GM12872 (cell line): ENCODE measurements at regions not wholly inside any gene's neighbourhood (a gene's known extent, or its start where the extent isn't known, plus 50 kb on each side); places are given as distances from the start of the nearest gene placed in this dataset.

Source experiments
- TF ChIP-seq, protein P1 (sequence below): IDR thresholded peaks from 3 replicates; pipeline ENCODE4 v1.5.1; 2011; ENCODE audit warnings: low read depth, mild to moderate bottlenecking, low read length, moderate library complexity; ENCODE audit not compliant: insufficient read depth

DNA sequence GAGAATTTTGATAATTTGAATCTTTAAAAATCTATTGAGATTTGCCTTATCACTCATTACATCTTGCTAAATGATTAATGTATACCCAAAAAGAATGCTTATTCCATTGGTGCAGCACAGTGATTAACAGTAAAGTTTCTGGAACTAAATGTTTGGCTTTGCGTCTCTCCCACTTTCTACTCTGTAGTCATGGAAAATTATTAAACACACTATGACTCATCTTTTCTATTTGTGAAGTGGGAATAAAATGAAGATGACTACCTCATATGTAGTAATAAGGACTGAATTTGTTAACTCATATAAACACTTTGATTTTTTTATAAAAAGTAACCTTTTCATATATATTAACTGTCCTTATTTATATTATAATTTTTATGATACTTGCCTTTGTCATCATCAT, 118.1 kb downstream of the RERGL start:
- TF ChIP-seq, protein P1, sequence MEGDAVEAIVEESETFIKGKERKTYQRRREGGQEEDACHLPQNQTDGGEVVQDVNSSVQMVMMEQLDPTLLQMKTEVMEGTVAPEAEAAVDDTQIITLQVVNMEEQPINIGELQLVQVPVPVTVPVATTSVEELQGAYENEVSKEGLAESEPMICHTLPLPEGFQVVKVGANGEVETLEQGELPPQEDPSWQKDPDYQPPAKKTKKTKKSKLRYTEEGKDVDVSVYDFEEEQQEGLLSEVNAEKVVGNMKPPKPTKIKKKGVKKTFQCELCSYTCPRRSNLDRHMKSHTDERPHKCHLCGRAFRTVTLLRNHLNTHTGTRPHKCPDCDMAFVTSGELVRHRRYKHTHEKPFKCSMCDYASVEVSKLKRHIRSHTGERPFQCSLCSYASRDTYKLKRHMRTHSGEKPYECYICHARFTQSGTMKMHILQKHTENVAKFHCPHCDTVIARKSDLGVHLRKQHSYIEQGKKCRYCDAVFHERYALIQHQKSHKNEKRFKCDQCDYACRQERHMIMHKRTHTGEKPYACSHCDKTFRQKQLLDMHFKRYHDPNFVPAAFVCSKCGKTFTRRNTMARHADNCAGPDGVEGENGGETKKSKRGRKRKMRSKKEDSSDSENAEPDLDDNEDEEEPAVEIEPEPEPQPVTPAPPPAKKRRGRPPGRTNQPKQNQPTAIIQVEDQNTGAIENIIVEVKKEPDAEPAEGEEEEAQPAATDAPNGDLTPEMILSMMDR, result no peak

DNA sequence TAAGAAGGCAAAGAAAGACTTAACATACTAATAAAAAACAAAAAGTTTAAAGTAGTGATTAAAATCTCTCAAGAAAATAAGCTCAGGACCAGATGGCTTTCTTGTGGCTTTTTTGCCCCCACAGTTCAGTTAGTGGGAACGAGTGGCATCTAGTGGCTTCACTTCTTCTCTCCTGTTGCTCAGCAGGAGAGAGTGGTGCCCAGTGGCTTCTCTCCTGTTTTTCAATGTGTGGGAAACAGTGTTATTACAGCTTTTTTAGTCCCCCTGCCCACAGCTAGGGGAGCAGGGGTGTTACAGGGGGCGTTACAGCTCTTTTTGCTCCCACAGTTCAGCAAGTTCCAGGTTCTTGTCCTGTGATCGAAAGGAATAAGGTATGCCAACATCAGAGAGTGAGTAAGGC, 135.2 kb downstream of the RERGL start:
- TF ChIP-seq, protein P1, result no peak

DNA sequence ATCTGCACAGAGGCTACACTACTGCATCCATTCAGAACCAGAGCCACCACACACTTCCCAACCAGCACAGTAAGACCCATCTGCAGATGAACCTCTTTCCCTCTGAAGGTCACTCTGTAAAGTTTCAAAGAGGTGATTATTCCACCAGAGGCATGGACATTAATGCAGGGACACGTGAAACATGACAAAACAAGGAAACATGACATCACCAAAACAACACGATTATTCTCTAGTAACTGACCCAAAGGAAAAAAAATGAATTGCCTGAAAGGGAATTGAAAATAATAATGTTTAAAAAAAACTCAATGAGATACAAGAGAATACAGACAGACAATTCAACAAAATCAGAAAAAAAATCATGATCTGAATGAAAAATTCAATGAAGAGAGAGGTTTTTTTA, 139.1 kb downstream of the RERGL start:
- TF ChIP-seq, protein P1, result no peak

DNA sequence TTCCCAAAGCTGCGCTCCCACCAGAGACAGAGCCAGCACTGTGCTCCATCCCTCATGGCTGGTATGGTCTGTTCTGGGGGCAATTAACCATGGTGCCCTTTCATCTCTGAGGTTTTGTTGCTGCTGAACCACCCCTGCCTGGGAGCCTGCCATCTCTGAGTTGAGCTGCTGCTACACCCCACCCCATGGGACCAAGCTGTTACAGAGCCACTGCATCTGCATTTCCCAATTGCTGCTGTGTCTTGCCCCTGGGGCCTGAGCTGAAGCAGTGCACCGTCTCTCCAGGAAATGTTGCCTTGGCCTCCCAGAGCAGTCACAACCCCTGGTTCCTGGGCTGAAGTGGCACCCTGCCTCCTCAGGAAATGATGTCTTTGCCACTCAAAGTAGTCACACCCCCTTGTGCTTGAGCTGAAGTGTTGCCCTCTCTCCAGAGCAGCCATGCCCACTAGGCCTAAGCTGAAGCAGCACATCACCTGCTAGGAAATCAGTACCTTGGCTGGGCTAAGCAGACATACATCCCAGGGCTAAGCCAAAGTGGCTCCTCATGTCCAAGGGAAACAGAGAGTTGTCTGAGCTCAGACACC, 140.3 kb downstream of the RERGL start:
- TF ChIP-seq, protein P1, result no peak

DNA sequence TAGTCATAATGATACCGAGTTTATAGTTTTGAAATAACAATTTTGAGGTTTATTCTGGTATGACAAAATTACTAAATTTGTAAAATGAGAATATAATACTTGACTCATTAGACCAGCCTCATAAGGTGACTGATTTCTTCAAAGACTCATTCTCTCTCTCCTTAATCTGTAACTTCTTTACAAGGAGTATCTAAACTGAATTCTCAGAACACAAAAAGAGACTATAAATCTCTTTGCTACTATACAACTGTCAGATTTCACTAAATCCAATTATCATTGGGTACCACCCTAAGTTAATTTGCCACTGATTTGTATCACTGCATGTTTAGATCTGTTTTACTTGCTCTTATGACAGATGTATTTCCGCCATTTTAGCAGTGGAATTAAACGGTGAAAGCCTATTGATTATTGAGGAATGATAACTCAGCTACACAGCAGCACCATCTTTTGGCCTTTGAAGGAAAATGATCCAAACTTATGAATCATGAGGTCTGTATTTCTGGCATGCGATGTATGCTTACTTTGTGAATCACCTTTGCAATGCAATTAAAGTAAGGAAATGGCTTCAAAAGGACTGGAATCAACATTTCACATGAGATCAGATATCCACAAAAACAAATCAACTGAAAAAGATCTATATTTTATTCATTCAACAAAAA, 161.2 kb downstream of the RERGL start:
- TF ChIP-seq, protein P1, result no peak

DNA sequence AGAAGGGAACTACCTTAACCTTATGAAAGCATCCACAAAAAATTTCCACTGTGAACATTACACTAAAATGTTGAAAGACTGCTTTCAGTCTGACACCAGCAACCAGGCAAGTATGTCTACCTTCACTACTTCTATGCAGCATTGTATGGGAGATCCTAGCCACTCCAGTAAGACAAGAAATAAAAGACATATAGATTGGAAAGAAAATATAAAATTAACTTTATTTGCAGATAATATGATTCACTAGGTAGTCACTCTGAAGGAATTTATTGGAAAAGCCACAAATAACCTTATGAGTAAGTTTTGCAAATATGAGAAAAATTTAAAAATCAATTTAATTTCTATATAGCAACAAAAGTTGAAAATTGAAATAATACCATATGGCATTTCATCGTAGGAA, 172.0 kb downstream of the RERGL start:
- TF ChIP-seq, protein P1, result no peak

DNA sequence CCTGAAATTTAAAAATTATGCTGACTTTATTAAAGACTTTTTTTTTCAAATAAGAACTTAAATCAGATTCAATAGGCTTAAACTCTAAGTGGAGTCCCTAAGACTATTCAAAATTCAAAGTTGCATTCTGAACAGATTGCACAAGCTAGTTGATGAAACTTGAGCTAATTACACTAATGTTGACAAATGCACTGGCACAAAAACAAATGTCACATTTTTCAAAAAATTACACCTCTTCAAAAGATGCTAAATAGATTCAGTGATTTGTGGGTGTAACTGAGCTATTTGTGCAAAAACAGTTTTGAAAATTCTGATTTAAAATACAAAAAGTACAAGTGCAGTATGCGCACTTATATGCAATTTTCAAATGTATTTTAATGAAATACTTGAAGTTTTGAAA, 205.4 kb downstream of the RERGL start:
- TF ChIP-seq, protein P1, result no peak

DNA sequence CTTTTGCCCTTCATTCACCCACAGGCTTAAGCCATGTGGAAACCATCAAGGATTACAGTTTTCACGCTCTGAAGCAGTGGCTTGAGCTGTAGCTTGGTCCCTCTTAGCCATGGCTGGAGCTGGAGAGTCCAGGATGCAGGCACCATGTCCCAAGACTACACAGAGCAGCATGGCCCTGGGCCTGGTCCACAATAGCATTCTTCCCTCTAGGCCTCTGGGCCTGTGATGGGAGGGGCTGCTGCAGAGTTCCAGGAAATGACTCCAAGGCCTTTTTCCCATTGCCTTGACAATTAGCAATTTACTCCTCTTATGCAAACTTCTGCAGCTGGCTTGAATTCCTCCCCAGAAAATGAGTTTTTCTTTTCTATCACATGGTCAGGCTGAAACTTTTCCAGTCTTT, 211.3 kb downstream of the RERGL start:
- TF ChIP-seq, protein P1, result no peak
